D341Med (cell line): ENCODE measurements at regions not wholly inside any gene's neighbourhood (a gene's known extent, or its start where the extent isn't known, plus 50 kb on each side); places are given as distances from the start of the nearest gene placed in this dataset.
"Not testable (repeated sequence)": the region's sequence is repeated elsewhere in the genome, so short reads cannot be mapped to it uniquely, and the experiment has no call there.

Experiments
- DNase-seq: peaks from one replicate; pipeline ENCODE4 v3.0.0; 2012; ENCODE audit warnings: low spot score

DNA sequence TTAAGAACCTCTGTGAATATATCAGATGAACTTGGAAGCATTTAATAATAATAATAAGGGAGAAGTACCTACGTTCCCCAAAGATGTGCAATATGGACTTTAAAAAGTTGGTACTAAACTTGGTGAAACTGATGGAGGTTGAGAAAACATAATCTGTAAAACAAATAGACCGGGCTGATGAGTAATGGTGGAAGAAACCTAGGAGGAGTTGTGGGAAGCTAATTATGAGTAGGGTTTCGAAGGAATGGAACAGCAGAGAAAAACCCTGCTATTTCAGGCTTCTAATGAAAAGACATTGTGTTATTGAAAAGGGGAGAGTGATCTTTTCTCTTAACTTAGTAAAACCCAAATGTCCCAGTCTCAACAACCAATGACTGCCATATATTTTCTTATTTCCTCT is 229.3 kb downstream of the PCSK1 start:
- no peak for DNase-seq

DNA sequence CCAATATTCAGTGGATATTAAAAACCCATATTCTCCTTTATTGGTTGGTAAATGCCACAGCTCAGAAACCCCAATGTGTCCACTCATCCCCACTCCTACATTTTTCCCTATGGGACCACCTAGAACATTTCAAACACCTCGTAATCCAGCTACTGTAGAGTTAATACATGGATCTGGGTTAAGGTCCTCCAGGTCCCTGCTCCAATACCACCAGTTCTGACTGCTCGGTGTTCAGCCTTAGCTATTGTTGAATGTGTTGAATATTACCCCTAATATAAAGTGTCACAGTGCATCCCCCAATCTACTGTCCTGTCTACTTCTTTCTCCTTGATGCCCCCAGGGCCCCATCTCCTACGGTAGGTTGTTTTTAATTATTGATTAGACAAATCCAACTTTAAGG is 231.5 kb downstream of the PCSK1 start:
- no peak for DNase-seq

DNA sequence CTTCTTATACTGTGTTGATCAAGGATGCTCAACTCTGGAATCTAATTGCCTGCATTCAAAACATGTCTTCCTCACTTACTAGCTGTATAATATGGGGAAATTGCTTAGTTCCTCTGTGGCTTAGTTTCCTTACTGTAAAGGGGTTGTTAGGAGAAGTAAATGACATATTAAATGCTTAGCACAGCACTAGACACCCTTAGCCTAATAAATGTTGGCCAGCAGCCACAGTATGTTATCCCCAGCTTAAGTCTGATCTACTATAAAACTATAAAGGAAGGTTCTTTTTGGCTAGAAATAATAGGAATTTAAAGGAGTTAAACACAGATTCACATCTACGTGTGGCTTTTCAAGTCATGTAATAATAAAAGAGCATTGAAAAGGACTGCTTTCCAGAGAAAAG is 232.4 kb downstream of the PCSK1 start:
- no peak for DNase-seq

DNA sequence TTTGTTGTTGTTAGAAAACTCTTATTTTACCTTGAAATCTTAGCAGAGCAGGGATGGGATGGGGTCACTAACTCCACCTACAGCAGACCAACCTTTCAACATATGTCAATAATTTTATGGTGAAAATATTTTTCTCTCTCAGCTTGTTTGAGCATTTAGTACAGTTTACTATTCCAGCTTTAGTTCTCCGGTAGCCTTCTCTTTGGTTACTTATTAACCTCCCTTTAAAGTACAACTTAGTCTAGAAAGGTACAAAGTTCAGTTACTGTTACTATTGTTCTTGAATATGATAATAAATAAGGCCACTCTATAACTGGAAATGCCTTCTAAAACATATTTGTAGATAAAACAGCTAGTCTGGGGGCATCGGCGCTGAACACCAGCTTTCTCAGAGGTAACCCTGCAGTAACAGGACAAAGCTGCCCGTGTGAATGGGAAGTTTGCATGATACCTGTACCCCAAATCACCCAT is 233.3 kb downstream of the PCSK1 start:
- DNase-seq = no peak

DNA sequence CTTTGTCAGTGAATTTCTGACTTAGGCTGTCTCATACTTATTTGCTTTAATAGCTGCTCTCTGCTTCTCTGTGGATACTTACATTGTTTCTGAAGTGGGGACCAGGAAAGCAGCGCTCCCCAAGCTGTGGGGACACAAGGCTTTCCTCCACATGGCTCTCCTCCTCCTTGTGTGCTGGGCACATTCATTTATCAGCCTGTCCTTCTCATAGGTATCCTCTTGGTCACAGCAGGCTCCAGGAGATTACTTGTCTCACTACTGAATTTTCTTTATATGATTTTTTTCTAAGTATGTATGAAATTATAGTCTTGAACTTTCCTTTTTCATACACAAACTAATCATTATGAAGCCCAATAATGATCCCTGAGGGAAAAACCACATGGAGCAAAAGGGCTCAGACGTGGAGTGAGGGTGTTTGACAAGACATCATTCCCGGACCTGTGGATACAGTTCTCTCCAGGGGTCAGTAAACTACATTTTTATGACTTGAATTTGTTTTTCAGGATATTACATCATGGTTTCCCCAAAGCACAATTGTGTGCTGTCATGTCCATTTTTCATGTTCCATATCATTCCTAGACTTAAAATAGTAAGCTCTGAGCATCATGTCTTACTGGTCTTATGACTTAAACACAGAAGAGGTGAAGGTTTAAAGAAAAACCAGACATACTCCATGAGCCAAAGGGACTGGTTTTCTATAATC is 234.5 kb downstream of the PCSK1 start:
- DNase-seq = no peak

DNA sequence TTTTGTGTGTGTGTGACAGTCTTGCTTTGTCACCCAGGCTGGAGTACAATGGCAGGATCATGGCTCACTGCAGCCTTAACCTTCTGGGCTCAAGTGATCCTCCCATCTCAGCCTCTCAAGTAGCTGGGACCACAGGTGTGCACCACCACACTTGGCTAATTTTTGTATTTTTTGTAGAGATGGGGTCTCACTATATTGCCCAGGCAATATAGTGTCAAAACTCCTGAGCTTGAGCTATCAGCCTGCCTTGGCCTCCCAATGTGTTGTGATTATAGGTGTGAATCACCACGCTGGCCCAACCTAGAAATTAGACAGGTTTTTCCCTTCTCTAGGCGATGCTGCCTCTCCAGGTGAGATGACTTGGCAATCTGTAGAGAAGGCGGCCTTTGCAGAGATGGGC is 235.3 kb downstream of the PCSK1 start:
- DNase-seq = not testable (repeated sequence)

DNA sequence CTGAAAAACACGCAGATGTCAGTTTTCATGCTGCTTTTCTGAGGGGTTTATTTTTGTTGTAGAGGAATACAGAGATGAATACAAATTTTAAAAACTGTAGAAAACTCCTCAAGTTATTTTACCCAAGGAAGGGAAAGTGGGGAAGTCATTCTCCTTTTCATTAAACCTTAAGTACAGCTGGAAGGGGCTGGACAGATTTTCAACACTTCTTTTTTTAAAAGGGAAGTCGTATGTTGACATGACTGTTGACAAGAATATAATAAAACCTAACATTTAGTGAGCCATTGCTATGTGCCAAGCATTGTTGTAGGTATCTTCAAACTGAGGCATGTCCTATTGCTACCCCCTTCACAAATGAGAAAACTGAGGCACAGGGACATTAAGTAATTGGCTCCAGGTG is 235.7 kb upstream of the ELL2 start:
- DNase-seq = no peak

DNA sequence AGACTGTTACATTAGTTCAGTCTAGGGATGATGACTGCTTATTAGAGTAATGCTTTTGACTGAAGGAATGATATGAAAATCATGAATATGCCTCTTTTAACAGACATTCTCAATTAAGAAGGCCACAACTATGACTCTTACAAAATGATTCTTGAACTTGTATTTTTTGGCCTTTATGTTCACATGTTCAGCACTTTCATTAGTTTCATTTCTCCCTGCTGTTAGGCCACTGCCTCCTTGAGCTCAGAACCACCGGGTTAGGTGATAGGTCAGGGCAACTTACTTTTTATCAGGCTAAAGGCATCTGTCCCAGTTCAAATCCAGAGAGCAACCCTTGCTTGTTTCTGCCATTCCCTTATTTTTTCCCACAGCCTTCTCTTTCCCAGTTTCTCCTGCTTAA is 235.2 kb upstream of the ELL2 start:
- DNase-seq = no peak

DNA sequence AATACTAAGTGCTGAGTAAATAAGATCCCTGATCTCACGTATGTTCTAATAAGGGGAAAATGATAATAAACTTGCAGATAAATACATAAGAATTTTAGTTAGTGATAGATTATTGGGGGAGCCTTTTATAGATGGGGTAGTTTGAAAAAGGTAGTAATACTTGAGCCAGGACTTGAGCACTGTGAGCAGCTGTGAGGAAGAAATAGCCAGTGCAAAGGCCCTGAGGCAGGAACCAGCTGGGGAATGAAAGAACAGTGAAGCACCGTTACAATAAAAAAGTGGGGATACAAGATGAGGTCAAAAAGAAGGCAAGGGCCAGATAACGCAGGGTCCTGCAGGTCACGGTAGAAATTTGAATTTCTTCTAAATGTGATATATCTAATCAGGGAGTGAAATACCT is 234.8 kb upstream of the ELL2 start:
- DNase-seq = no peak

DNA sequence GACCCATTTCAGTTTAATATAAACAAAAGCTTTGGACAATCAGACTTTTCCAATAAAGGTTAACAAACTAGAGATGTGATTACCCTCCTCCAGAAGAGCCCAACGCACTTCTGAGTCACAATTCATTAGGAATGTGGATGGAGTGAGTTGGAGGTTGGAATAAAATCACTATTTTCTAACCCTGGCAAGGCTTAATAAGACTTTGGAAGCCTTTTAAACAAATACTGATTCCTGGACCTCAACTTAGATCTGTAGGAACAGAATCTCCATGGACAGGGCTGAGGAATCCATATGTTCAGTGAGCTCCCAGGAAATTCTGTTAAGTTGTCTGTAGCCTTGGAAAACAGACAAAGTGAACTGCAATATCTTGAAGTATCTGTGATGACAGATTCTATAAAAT is 233.5 kb upstream of the ELL2 start:
- no peak for DNase-seq

DNA sequence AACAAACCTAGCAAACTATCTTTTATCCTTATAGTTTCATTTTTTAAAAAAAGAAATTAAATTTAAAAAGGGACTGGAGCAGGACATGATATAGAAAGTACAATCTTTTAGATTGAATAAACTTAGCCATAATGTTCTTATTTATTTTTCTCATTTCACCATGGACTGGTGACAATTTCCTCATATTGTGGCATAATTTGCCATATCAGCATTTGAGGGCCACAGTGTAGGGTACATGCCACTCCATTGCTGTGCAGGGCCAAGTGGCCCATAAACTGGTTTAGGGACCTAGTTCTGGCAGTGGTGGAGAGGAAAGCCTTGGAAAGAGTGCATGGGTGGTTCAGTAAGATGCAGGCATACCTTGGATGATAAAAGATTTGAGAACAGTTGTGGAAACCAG is 232.9 kb upstream of the ELL2 start:
- DNase-seq = no peak

DNA sequence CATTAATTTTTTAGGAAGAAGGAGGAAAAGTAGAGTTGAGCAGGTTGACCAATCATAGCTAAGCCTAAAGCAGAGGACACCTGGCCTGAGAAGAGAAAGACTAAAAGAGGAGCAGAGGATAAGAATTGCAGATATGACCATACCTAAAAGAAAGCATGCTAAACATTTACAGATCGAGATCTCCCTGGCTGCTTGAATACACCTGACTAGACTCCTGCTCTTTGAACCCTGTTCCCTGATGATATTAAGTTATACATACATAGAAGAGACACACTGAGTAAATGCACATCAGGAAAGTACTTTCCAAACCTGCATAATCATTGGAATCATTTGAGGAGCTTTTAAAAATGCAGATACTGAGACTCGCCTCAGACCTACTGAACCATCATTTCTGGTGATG is 232.3 kb upstream of the ELL2 start:
- no peak for DNase-seq

DNA sequence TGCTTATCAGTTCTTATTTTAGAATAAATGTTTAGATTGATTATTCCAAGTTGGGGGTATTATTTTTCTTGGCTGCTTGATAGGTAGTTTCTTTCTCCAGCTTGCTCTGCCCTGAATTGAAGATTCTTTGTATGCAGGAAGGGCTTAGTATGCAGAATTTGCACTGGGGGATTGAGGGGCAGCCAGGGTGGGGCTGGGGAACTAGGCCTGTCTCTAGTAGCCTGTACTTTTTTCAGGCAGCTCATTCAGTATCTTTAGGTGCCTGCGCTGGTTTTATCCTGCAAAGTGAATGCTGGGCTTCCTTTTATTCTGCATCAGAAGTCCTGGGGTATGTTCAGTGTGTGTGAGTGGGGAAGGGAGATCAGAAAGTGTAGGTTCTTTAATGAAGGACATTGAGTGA is 228.3 kb upstream of the ELL2 start:
- DNase-seq = no peak

DNA sequence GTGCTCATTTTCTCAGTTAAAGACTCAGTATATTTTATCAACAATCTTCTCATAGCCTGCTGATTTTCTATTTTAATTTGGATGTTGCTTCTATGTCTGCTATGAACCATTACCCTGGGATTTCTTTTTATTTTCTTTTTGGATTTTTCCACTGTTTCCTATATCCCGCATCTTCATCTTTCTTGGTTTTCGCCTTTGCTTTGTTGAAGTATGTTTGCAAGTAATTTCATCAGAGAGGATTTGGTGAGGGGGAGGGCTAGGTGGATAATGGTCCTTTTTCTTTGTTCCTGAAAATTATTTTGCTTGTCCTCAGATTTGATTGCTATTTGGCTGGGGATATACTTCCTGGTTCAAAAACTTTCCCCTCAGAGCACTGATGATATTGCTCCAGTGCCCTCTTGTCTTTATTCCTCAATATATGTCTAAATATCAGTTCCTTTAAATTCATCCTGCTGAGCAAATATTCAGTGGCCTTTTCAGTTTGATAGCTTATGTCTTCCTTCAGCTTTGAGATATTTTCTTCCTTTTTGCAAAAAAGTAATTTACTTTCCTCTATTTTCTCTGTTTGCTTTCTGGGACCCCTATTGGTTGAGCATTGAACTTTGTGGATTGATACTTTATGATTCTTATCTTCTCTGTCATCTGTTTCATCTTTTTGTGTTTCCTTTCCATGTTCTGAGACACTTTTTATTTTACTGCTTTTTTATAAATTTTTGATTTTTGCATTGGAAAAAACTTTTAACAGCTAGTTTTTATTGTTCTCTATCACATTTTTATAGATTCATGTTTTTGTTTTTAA is 227.6 kb upstream of the ELL2 start:
- DNase-seq = no peak

DNA sequence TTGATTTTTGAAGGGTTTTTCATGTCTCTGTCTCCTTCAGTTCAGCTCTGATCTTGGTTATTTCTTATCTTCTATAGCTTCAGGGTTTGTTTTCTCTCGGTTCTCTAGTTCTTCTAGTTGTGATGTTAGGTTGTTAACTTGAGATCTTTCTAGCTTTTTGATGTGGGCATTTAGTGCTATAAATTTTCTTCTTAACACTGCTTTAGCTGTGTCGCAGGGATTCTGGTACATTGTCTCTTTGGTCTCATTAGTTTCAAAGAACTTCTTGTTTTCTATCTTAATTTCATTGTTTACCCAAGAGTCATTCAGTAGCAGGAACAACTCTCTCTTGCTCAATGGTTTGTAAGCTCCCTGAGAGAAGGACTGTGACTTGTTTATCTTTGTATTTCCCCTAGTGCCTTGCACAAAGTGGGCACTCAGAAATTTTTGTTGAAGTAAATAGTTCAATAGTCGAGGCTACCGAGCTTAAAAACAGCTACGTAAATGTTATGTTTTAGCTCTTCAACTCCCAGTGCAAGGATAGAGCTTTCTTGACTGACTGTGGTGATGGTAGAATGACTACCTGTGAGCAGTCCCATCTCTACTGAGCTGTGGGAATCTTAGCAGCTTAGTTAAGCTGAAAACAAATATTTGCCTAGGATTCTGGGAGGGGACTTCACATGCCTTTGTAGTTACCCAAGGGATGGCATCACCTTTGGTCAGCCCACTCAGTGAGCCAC is 225.8 kb upstream of the ELL2 start:
- DNase-seq = no peak

DNA sequence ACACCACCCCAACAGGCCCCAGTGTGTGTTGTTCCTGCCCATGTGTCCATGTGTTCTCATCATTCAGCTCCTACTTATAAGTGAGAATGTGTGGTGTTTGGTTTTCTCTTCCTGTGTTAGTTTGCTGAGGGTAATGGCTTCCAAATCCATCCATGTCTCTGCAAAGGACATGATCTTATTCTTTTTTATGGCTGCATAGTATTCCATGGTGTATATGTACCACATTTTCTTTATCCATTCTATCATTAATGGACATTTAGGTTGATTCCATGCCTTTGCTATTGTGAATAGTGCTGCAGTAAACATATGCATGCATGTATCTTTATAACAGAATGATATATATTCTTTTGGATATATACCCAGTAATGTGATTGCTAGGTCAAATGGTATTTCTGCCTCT is 222.9 kb upstream of the ELL2 start:
- DNase-seq = not testable (repeated sequence)

DNA sequence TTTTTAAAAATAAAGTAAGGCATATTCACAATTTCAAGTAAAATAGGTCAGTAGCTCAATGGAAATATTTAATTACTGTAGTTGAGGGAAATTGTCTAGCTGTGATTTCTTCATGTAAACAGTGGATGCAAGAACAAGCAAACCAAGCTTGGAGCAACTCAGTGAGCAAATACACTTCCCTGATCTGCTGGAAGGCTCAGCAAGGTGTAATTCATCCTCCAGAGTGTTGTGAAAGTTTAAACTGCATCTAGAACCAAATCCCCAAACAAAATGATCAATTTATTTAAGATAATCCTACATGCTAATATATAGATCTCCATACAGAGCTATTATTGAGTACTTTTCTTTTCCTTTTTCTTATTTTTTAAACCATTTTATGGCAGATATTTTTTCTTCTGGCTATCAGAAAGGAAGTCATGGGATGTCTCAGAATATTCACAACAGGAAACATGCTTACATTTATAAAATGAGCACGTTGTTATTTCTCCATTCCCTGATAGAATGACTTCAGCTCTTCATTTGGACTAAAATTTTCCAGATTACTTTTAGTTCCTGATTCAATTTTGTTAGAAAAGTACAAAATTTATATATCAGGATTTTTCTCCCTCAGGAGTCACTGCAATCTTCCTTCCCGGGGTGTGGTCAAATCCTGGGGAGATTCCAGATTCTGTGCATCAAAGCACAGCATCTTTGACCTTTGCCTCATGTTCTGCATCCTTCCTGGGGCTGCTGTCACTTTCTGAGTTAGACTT is 219.2 kb upstream of the ELL2 start:
- DNase-seq = no peak

DNA sequence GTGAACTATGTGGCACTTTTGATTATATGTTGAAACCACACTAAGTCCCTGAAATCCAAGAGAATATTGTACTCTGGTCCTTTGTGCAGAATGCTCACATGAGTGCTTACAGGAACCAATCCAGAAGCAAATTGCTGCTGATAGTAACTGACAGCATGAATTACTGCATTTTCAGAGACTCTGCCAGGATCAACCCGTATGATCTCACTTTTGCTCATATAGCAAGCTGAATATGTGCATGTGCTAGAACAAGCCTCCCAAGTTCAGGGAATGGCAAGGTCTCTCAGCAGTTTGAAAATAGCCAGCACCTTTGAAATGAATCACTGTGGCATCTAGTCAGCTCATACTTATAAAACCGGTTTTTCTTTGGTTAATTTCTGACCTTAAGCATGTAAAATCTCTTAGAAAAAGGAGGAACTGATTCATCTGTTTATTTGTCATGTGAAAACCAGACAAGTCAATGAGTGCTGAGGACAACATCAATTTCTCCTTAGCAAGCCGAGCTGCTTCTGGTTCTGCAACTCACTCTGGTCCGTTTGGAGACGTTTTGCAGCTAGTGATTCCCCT is 215.7 kb upstream of the ELL2 start:
- no peak for DNase-seq

DNA sequence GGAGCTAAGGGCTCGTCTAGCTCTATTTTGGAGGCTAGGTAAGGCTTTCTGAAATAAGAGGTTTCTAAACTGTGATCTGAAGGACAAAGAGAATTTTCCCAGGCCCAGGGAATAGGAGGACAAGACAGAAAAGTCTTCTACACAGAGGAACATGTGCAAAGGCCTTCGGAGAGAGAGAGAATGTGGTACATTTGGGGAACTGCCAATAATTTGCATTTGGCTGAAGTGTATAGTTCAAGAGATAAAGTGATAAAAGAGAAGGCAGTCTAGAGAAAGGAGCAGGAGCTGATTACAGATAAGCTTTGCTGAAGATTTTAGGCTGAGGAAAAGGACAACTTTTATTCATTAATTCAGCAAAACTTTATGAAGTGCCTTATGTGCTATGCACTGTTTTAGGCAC is 214.4 kb upstream of the ELL2 start:
- DNase-seq = no peak

DNA sequence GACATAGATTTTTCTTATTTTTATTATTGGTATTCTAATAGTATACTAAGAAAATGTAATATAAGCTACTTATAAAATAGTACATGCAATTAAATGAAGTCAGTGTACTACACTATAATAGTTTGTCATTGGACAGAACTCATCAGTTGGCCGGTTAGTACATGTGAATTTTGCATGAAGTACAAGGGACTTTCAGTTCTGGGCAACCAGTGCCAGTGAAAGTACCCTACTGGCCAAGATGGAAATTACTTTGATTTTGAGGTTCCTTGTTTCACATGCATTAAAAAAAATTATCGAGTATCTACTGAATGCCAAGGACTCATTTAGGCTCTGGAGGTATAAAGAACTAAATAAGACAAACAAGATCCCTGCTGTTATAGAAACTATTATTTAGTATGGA is 213.4 kb upstream of the ELL2 start:
- DNase-seq = no peak

DNA sequence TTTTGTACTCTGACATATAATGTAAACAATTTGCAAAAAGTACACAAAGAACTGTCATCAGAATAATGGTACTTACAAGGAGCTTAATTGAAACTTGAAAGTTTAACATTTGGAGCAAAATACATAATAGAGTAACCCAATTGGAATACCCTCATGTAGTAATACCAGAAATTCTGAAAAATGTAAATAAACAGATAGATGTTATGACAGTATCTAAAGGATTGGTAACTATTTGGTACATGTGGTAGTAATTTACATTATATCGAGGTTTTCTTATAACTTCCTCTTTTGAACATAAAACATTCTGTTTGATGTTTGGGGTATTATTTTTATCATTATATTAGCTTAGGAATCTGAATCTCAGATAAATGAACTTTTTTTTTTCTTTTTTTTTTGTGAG is 211.7 kb upstream of the ELL2 start:
- no peak for DNase-seq

DNA sequence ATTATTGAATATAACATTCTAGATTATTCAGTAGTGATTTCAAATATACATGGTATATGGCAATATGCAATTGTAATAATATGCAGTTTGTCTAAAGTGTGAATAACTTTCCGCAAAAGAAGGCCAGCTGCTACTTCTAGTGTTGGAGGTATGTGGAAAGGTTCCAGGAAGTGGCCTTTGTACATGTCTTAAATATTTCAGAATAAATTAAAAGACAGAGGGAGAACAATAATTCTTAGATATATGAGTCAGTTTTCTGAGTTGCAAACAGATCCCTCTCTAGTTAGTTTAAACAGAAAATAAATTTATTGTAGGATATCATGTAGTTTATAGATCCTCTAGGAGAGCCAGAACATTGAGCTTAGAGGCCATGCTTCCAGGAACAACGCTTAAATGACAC is 210.8 kb upstream of the ELL2 start:
- no peak for DNase-seq
